ENCODE measurements at regions not wholly inside any gene's neighbourhood (a gene's known extent, or its start where the extent isn't known, plus 50 kb on each side); places are given as distances from the start of the nearest gene placed in this dataset.
A peak's percentile ranks its signal among the peaks of the same experiment; 100 is the strongest.

GRCh38 chr13:89738072-89738471 is 1609.4 kb upstream of the MIR17HG start:
- Histone ChIP-seq H3K27ac (no peak overlapping the region), H3K36me3 (no peaks in the 10 kb centered on the region), H3K27me3 (ENCODE audit: low read depth) (no peaks in the 10 kb centered on the region), H3K9me3 (no peaks in the 10 kb centered on the region), H3K4me1 (no peaks in the 10 kb centered on the region), H3K4me3 (no peak overlapping the region)
- no peak for DNase-seq
- intact Hi-C loops (cut with DNase I) = no loop called here
- no peak for TF ChIP-seq CTCF (IDR thresholded peaks at IDR 0.05)
- no peak for ATAC-seq

GRCh38 chr13:89740994-89741685 is 1606.3 kb upstream of the MIR17HG start:
- DNase-seq (no peak), ATAC-seq (peak in 1 of 2 donors; percentile 42)
- no peak for TF ChIP-seq CTCF (IDR thresholded peaks at IDR 0.05)
- no peak overlapping the region for H3K4me3 ChIP-seq
- no peaks in the 10 kb centered on the region for H3K9me3 ChIP-seq
- no peaks in the 10 kb centered on the region for H3K36me3 ChIP-seq
- no peaks in the 10 kb centered on the region for H3K27me3 ChIP-seq (ENCODE audit: low read depth)
- H3K4me1 ChIP-seq = no peaks in the 10 kb centered on the region
- intact Hi-C loops (cut with DNase I) = no loop called here
- no peak overlapping the region for H3K27ac ChIP-seq

GRCh38 chr13:89746554-89746953 is 1600.9 kb upstream of the MIR17HG start:
- intact Hi-C loops (cut with DNase I) = no loop called here
- no peak for DNase-seq
- H3K27ac ChIP-seq = no peak overlapping the region

GRCh38 chr13:89748716-89749115 is 1598.8 kb upstream of the MIR17HG start:
- intact Hi-C loops (cut with DNase I) = no loop called here
- Histone ChIP-seq H3K36me3 (no peaks in the 10 kb centered on the region), H3K9me3 (no peaks in the 10 kb centered on the region), H3K4me3 (no peak overlapping the region), H3K27ac (no peak overlapping the region), H3K27me3 (ENCODE audit: low read depth) (no peaks in the 10 kb centered on the region), H3K4me1 (no peaks in the 10 kb centered on the region)
- DNase-seq (no peak), ATAC-seq (no peak)
- TF ChIP-seq CTCF (IDR thresholded peaks at IDR 0.05) = no peak

More at GRCh38 chr13:89746554-89746953, 1600.9 kb upstream of the MIR17HG start:
- H3K27me3 ChIP-seq (ENCODE audit: low read depth) = no peaks in the 10 kb centered on the region
- no peak overlapping the region for H3K4me3 ChIP-seq
- H3K4me1 ChIP-seq = no peaks in the 10 kb centered on the region
- ATAC-seq = no peak
- H3K9me3 ChIP-seq = no peaks in the 10 kb centered on the region
- H3K36me3 ChIP-seq = no peaks in the 10 kb centered on the region
- TF ChIP-seq CTCF (IDR thresholded peaks at IDR 0.05) = no peak

GRCh38 chr13:89749888-89750287 is 1597.6 kb upstream of the MIR17HG start:
- Histone ChIP-seq H3K9me3 (no peaks in the 10 kb centered on the region), H3K4me3 (no peak overlapping the region), H3K27ac (no peak overlapping the region), H3K36me3 (no peaks in the 10 kb centered on the region), H3K4me1 (no peaks in the 10 kb centered on the region), H3K27me3 (ENCODE audit: low read depth) (no peaks in the 10 kb centered on the region)
- no peak for DNase-seq
- no peak for TF ChIP-seq CTCF (IDR thresholded peaks at IDR 0.05)
- ATAC-seq = no peak
- intact Hi-C loops (cut with DNase I) = no loop called here

Data from lower lobe of right lung (tissue), 2 donors.